Lower lobe of right lung (tissue), 2 donors: ENCODE measurements at regions not wholly inside any gene's neighbourhood (a gene's known extent, or its start where the extent isn't known, plus 50 kb on each side); places are given as distances from the start of the nearest gene placed in this dataset.

ENCODE experiments used
- ATAC-seq, 2 donors: fragments of 200-7000 bp; cut with Tn5 transposase; one replicate each; pipeline ENCODE4 v1.9.1; 2020 to 2022; ENCODE audit warnings: mild to moderate bottlenecking in 2 of 2, moderate library complexity in 2 of 2
- DNase-seq: peaks from one replicate; pipeline ENCODE4 v3.0.0-alpha.2; 2020
- H3K27ac ChIP-seq: fragments of 200-600 bp; one replicate; pipeline ENCODE4 v1.8.0; 2022
- H3K27me3 ChIP-seq: fragments of 200-600 bp; one replicate; pipeline ENCODE4 v1.8.0; 2022; ENCODE audit warnings: low read depth
- H3K36me3 ChIP-seq: fragments of 200-600 bp; one replicate; pipeline ENCODE4 v1.8.0; 2022; ENCODE audit warnings: mild to moderate bottlenecking
- H3K4me1 ChIP-seq: fragments of 200-600 bp; one replicate; pipeline ENCODE4 v1.8.0; 2022
- H3K4me3 ChIP-seq: fragments of 200-600 bp; one replicate; pipeline ENCODE4 v1.8.0; 2022; ENCODE audit warnings: mild to moderate bottlenecking
- H3K9me3 ChIP-seq: fragments of 200-600 bp; one replicate; pipeline ENCODE4 v1.8.0; 2022
- intact Hi-C: fragments of 100-400 bp; cut with DNase I; formaldehyde crosslinking; loops from one replicate; pipeline ENCODE4 v1.11.0; 2022
- TF ChIP-seq, protein P1 (sequence below): fragments of 200-600 bp; IDR thresholded peaks from one replicate; pipeline ENCODE4 v1.8.0; 2022; ENCODE audit warnings: antibody characterized with exemption, mild to moderate bottlenecking
- donor health status: DM: no; HTN: yes; CAD: no; lungs with severe emphysema.

DNA sequence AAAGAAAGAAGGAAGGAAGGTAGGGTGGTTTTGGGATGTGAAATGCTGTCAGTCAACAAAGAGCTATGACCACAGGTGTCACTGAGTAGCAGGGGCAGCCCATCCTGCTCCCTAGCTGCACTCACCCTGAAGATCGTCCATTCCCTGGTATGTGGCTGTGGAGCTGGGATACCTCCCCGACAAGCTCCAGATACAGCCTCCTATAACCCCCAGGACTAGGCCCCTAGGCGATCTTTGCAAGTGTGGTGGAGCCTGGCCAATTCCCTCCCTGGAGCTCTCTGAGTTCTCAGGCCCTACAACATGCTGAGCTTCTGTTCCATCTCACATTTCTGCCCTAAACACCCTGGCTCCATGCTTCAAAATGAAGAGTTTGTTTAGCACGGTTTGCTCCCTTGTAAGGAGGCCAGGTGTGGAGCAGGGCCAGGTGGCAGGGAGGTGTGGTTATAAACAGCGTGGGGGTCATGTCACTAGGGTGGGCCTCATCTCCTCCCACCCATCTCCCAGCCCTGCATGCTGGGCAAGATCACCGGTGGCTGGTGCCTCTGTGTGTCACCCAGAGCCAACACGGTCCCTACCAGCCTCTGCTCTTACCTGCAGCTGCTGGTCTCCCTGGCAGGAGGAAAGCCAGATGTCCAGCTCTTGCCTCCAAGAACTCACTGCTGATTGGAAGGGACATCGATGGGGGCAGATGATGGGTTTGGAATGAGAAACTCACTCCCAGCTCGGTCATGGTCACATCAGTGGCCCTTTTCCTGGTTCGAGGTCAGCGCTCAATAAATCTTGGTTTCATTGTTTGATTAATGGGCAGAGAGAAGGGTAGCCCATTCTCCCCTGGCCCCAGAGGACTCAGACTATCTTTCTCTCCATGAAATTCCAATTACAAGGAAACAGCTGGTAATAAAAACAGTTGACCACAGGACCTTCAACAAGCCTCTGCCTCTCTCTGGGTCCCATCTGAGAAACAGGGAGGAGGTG is 511.0 kb upstream of the CDH5 start:
- TF ChIP-seq, protein P1, sequence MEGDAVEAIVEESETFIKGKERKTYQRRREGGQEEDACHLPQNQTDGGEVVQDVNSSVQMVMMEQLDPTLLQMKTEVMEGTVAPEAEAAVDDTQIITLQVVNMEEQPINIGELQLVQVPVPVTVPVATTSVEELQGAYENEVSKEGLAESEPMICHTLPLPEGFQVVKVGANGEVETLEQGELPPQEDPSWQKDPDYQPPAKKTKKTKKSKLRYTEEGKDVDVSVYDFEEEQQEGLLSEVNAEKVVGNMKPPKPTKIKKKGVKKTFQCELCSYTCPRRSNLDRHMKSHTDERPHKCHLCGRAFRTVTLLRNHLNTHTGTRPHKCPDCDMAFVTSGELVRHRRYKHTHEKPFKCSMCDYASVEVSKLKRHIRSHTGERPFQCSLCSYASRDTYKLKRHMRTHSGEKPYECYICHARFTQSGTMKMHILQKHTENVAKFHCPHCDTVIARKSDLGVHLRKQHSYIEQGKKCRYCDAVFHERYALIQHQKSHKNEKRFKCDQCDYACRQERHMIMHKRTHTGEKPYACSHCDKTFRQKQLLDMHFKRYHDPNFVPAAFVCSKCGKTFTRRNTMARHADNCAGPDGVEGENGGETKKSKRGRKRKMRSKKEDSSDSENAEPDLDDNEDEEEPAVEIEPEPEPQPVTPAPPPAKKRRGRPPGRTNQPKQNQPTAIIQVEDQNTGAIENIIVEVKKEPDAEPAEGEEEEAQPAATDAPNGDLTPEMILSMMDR = no peak
- DNase-seq (no peak), ATAC-seq (no peak)
- H3K4me3 ChIP-seq = no peak overlapping the region
- H3K9me3 ChIP-seq = no peaks in the 10 kb centered on the region
- H3K4me1 ChIP-seq = no peaks in the 10 kb centered on the region
- no peaks in the 10 kb centered on the region for H3K36me3 ChIP-seq
- no peak overlapping the region for H3K27ac ChIP-seq
- H3K27me3 ChIP-seq = no peaks in the 10 kb centered on the region
- intact Hi-C loops = no loop called here

DNA sequence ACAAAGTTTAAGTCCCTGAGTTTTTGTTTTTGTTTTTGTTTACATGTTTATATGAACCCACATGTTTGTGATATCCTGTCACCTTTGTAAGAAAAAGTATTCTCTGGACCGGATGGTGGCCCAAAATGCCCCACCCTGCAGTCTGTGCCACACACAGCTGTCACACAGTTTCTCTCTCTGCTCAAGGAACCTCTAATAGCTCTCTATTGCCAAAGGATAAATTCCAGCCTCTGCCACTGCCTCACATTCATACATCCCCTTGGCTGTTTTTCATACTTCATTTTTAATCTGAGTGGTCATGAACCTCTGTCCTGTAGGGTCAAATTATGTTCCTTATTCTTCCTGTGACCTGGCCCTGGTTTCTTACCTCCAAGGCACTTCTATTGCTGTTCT is 520.3 kb upstream of the CDH5 start:
- Histone ChIP-seq H3K4me3 (no peak overlapping the region), H3K27ac (no peak overlapping the region), H3K4me1 (no peaks in the 10 kb centered on the region), H3K27me3 (peaks cover 3% of the 10 kb centered on the region), H3K9me3 (no peaks in the 10 kb centered on the region), H3K36me3 (no peaks in the 10 kb centered on the region)
- ATAC-seq = no peak
- intact Hi-C loops = no loop called here
- TF ChIP-seq, protein P1 = no peak
- DNase-seq = no peak

- H3K4me1 ChIP-seq = no peaks in the 10 kb centered on the region
- intact Hi-C loops = no loop called here
- TF ChIP-seq, protein P1 = no peak
These were observed 520.9 kb upstream of the CDH5 start for GRCh38 chr16:65845466-65846209.

GRCh38 chr16:65843941-65844340 is 522.5 kb upstream of the CDH5 start:
- no peak for DNase-seq
- intact Hi-C loops = no loop called here

More at GRCh38 chr16:65845466-65846209, 520.9 kb upstream of the CDH5 start:
- Histone ChIP-seq H3K9me3 (no peaks in the 10 kb centered on the region), H3K36me3 (no peaks in the 10 kb centered on the region), H3K27me3 (peaks cover 3% of the 10 kb centered on the region), H3K27ac (no peak overlapping the region), H3K4me3 (no peak overlapping the region)
- no peak for ATAC-seq
- no peak for DNase-seq

DNA sequence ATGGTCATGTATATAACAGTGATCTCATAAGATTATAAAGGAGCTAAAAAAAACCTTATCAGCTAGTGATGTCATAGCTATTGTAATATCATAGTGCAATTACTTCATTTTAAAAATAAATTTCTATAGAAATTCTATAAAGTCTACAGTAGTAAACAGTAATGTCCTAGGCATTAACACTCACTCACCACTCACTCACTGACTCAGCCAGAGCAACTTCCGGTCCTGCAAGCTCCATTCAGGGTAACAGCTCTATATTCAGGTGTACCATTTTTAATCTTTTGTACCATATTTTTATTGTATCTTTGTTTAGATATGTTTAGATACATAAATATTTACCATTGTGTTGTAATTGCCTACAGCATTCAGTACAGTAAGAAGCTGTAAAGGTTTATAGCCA is 524.4 kb upstream of the CDH5 start:
- DNase-seq (no peak), ATAC-seq (no peak)
- H3K27me3 ChIP-seq = no peaks in the 10 kb centered on the region
- no peak overlapping the region for H3K4me3 ChIP-seq
- H3K9me3 ChIP-seq = no peaks in the 10 kb centered on the region
- intact Hi-C loops = no loop called here
- H3K36me3 ChIP-seq = no peaks in the 10 kb centered on the region
- no peaks in the 10 kb centered on the region for H3K4me1 ChIP-seq
- TF ChIP-seq, protein P1 = no peak
- no peak overlapping the region for H3K27ac ChIP-seq

More at GRCh38 chr16:65843941-65844340, 522.5 kb upstream of the CDH5 start:
- no peak overlapping the region for H3K4me3 ChIP-seq
- no peak overlapping the region for H3K27ac ChIP-seq
- TF ChIP-seq, protein P1 = no peak
- no peaks in the 10 kb centered on the region for H3K36me3 ChIP-seq
- H3K4me1 ChIP-seq = no peaks in the 10 kb centered on the region
- no peak for ATAC-seq
- H3K27me3 ChIP-seq = peaks cover 3% of the 10 kb centered on the region
- H3K9me3 ChIP-seq = no peaks in the 10 kb centered on the region
